GM19240 (cell line): ENCODE measurements at regions not wholly inside any gene's neighbourhood (a gene's known extent, or its start where the extent isn't known, plus 50 kb on each side); places are given as distances from the start of the nearest gene placed in this dataset.

Experiments used
- DNase-seq: peaks from one replicate; pipeline ENCODE4 v3.0.0; 2011; ENCODE audit warnings: low spot score; ENCODE audit not compliant: insufficient read length

DNA sequence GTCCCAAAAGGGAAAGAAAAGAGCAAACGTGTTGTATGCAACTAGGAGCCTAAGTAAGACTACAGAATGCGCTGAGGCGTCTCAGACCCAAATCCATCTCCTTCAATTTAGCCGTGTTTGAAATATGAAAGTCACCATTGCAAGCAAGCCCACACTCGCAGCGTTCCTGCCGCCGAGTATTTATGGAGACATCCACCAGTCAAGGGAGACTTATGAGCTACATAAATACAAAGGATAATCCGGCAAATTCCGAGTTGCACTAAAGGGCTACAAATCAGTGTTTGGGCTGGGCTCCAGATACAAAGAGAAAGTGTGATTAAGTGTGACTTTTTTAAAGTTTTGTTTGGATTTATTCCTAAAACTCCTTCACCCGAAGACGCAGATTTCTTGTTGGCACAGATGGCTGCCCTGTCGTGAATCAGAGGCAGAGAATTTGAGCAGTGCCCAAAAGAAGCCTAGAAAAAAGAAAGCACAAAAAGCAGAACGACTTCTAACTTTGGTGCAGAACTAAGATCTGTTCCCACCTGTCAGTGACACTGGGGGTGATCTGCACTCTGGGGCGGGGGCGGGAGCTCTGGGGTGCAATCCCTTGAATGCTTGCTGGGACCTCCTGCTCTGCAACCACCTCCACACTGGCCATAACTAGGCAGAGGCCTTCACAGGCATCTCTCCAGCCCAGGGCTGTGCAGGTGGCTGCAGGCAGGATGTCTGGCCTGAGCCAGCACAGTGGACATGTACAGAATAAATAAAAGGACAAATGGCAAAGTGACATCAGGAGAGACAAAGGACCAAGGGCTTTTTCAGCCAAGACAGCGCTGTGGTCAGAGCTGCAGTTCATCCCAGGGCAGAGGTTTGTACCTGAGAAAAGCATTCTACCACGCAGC, 489.7 kb downstream of the NPHP4 start:
- DNase-seq: no peak

DNA sequence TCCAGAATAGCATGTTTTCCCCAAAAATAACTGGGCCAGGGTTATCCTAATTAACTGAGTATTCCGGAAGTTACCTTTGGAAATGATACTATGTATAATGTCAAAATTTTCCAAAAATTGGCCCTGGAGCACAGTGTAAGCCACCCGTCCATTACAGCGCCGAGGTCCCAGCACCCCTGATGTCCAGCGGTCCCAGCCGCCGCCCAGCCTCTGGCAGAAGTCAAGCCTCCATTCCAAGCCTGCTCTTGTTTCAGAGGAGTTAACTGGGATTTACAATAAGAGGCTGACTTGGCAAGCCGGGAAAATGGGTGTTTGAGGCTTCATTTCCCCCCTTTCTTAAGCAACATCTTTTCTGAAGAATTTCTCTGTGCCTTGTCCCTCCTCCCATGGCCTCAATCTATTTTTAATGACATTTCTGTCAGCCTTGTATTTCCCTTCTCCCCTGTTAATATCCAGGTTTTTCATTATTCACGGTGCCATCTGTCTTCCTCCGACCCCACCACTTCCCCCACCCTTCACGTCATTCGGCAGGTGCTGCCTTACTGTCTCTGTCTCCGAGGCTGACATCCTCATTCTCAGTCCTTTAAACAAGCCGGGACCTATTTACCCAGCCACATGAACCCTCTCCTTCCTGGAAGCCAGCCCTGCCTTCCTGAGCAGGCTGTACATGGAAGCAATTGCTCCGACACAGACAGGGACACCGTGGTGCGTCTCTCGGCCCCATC, 490.9 kb downstream of the NPHP4 start:
- no peak for DNase-seq

DNA sequence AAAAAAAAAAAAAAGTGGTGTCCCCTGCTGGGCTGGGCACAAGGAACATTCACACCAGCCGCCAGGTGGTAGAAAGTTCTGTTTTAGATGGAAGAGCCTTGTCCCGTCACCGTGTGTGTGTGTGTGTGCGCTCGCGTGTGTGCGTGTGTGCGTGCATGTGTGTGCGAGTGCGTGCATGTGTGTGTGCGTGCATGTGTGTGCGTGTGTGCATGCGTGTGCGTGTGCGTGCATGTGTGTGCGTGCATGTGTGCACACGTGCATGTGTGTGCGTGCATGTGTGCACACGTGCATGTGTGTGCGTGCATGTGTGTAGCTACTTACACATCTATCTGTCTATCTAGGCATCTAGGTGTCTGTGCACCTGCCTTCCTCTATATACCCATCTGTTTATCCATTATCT, 491.7 kb downstream of the NPHP4 start:
- DNase-seq: no peak

DNA sequence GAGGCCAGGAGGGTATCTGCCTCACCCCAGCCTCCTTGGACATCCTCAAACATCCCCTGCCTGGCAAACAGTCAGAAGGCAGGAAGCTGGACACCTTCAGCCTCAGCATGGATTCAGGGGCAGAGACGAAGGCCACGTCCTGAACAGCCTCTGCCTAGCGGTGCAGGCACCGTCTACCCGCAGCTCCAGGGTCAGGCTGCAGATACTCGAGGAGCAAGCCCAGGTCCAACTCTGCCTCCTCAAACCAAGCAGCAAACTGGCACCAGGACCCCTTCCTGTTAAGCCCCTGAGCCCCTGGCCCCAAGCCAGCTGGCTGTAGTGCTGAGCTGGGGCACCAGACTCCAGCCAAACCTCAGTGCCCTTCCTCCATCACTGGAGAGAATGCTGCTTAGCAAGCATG, 494.7 kb downstream of the NPHP4 start:
- no peak for DNase-seq

DNA sequence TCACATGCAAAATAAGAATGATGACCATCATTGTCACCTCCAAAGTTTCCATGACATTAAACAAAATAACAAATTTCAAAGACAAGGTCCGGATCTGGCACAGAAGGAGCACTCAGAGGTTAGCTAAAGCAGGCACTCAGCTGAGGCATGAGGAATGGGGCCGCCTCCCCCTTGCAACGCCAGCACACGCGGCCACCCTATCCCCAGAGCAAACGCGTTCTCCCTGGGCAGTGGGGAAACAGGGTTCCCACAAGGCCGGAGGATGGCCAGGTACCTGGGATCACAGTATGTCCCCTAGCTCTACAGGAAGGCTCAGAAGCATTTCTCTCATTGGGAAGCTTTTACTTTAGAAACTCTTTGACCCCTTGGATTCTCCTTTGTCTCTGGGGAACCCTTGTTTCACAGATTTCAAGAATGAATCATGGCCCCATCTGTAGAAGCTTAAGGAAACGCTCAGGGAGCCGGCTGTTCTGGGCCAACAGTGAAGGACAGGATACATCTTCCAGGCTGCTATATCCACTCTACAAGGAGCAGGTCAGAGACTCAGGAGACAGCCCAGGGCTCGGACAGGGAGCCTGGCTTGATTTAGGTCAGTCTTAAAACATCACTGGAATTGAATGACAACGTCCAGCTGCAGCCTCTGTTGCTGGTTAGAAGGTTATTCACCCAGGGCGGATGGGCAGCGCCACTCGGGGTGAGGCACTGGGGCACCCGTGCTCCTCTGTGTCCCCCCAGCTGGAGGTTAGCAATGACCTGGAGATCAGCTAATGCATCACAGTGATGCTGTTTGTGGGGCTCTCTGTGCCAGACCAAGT, 496.4 kb downstream of the NPHP4 start:
- DNase-seq: no peak

DNA sequence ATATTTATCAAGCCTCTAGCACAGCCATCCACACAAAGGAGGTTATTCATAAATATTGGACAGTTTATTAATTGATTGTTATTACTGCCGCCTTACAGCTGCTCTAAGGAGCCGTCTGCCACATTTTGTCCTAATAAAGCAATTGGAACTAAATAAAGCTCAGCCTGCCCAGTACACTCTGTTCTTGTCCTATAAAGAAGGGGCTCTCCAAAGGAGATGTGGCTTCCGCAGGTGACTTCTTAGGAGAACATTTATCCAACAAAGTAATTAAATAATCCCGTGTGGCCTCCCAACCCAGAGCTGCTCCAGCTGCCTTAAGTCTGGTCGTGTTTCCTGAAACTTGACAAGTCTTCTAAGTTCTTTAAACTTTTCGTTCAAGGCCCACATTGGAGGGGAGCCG, 497.7 kb downstream of the NPHP4 start:
- DNase-seq: no peak

DNA sequence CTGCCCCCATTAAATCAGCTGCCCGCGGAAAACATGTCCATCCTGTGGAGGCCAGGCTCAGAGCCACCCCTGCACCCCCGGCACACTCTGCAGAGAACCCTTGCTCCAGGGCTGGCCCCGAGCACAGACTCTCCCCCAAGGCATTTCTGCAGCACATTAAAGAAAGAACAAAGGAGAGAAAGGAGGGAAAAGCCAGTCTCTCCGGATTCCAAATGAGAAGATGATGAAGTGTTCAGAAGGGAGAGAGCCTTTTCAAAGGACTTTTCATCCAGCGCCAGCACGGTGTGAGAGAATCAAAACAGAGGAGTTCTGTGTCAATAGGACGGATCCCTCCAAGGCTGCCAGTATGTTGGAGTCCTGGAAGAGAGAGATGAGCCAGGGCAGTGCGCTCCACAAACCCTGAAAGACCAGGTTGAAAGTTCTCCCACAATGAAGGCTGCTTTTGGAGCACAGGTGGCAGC, 498.3 kb downstream of the NPHP4 start:
- no peak for DNase-seq

DNA sequence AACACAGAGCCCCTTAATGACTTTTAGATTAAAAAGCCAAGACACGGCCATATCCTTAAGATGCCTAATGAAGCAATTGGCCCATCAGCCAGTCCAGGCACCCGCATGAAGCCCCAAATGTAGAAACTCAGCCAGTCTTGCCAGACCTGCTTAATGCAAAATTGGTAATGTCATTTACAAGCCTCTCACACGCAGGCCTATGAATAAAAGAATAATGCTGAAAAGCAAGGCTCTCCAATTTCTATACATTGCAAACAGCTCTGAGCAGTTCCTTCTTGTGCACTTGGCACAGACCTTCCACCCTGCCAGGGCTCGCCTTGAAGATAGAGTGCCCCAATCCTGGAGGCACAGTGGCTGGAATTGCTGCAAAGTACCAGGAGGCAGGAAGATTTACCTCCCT, 498.9 kb downstream of the NPHP4 start:
- DNase-seq: no peak

DNA sequence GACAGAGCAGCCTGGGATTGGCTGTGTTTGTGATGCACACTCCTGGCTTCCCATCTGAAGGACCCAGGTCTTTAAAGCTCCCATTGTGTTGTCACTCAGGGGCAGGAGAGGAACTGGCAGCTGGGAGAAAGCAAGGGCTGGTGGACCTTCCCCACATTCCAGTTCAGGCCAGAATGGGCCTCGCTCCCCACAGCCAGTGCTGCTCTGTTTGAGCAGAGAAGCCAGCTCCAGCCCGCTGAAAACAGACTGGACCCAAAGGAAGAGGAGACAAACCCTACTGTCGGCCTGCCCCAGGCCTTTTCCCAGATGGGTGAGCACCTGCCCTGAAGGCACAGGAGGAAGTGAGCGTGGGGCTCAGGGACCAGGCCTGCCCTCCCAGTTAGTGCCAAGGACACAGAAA, 499.4 kb downstream of the NPHP4 start:
- no peak for DNase-seq

DNA sequence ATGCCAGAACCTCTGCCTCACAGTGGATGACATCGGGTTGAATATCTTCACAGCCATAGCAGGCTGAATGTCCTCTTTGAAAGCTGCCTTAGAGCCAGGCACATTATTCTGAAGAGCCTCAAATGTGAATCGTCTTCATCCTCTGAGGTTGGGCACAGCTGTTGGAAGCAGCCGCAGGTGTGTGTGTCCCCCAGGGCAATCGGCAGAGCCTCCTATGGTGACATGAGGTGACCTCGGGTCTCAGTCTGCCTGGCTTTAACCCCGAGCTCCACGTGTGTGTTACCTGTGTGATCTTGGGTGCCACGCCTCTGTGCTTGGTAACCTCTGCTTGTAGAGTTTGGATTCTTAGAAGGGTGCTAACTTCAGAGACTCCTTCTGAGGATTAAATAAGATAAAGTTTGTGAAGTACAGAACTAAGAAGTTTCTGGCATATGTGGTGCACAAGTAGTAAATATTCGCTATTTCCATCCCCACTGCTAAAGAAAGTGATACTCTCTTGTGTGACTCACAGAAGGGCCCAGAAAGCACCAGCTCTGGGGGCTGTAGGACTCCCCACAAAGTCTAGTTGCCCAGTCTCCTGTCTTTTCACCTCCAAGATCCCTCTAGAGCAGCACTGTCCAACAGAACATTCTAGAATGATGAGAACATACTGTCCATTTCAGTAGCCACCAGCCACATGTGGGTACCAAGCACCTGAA, 500.9 kb downstream of the NPHP4 start:
- no peak for DNase-seq

DNA sequence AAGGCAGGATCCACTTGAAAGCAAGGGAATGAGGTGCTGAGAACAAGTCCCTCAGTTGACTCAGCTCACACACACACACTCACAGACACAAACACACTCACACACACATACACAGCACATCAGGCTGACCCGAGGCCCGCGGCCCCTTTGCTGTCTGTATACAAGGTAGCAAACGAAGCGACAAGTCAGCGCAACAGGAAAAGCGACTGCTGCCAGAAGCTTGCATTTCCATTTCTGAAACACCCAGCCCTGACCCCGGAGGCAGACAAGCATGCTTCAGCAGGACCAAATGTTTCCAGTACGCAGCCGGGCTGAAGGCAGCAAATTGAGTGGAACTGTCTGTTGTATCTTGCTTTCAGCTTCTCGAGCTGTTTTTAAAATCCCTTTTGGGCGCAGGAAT, 501.6 kb downstream of the NPHP4 start:
- DNase-seq: no peak

DNA sequence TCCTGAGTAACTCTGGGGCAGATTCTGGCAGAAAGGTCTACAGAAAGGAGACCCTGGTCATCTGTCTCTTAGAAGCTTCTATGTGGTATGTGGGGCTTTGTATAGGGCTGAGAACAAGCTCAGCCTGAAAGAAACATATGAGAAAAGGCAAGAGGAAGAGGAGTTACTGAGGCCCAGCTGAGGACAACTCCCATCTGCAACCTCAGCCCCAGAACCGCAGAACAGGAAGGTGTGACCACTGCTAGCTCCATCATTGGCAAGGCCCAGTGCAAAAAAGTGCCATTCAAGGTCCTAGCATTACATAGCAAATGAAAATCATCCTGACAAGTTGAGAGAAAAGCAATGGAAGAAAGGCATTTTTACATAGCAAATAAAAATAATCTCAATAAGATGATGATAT, 503.8 kb downstream of the NPHP4 start:
- no peak for DNase-seq

DNA sequence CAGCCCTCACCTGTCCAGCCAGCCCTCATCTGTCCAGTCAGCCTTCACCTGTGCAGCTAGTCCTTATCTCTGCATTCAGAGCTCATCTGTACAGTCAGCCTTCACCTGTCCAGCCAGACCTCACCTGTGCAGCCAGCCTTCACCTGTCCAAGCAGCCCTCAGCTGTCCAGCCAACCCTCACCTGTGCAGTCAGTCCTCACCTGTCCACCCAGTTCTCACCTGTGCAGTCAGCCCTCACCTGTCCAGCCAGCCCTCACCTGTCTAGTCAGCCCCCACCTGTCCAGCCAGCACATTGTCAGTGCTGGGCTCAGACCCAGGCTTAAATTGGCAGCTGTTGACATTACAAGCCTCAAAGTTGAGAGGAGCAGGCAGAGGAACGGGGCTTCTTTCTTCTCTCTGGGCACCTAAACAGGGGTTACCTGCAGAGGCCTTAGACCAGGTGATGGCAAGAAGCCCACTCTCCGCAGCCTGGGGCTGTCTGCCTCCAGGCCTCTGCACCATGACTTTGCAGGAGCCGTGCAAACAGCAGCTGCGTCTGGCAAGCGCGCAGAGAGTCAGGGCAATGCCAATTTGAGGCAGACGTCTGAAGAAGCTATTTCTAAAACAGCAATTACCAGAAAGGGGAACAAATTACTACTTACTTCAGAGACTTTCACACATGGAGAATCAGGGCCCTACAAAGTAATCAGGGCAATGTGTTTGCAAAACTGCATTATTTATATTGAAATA, 506.1 kb downstream of the NPHP4 start:
- no peak for DNase-seq

DNA sequence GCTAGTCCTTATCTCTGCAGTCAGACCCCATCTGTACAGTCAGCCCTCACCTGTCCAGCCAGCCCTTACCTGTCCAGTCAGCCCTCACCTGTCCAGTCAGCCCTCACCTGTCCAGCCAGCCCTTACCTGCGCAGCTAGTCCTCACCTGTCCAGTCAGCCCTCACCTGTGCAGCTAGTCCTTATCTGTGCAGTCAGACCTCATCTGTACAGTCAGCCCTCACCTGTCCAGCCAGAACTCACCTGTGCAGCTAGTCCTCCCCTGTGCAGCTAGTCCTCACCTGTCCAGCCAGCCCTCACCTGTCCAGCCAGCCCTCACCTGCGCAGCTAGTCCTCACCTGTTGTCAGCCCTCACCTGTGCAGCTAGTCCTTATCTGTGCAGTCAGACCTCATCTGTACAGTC, 506.8 kb downstream of the NPHP4 start:
- DNase-seq: no peak

DNA sequence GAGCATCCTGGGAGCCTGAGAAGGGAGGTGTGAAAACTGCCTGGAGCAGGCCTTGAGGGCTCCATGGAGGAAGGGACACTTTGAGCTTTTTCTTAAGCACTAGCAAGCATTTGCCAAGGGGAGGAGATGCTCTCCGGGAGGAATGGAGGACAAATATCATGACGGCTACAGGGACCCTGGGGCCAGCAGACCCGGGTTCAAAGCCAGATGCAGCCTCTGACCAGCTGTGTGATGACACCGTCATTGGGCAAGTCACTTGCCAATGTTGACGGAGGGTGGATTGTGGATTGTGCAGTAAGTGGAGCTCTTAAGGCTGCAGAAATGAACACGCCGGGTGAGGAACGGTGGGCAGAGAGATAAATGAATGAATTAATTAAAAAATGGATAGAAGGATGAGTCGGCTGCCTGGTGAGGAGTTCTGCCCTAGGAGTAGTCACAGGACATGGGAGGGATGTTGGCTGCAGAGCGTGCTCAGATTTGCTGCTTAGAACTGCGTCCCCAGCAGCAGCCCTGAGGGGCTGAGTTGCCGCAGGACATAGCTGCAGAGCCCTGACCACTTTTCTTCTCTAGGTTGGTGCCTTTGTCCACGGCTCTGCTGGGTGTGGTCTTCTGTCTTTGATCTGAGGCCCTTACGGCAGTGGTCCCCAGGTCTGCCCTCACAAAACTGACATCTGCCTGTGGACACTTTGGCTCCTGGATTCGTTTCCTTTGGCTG, 507.6 kb downstream of the NPHP4 start:
- DNase-seq: no peak

DNA sequence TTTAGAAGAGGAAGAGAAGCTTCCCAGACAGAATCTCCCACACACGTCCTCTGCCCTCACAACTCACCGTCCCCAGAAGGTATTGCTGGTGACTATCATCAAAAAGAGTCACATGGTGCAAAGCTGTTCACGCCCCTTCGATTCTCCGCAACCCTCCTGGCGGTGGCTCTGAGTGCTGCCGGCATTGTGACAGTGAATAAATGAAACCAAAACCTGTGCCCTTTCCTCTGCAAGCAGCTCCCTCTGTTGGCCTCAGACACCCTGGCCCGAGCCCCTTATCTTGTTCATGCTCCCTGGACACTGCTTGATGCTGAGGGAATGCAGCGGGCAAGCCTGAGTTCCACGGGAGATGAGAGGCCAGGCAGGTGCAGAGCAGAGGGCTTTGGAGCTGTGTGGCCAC, 510.3 kb downstream of the NPHP4 start:
- no peak for DNase-seq

DNA sequence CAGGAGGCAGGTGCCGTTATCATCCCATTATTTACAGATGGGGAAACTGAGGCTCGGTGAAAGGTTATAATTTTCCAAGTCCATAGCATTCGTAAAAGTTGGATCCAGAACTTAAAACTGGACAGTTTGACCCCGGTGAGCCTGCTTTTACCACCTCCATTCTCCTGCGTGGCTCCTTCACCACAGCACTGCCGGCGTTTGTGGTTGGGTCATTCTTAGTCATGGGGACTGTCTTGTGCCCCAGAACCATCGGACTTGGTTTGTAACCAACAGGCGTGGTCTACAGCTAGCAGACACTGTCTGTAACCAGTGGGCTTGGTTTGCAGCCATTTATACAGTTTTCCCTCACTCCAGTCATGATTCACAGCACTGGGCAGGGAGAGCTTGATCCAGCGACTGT, 511.3 kb downstream of the NPHP4 start:
- no peak for DNase-seq

DNA sequence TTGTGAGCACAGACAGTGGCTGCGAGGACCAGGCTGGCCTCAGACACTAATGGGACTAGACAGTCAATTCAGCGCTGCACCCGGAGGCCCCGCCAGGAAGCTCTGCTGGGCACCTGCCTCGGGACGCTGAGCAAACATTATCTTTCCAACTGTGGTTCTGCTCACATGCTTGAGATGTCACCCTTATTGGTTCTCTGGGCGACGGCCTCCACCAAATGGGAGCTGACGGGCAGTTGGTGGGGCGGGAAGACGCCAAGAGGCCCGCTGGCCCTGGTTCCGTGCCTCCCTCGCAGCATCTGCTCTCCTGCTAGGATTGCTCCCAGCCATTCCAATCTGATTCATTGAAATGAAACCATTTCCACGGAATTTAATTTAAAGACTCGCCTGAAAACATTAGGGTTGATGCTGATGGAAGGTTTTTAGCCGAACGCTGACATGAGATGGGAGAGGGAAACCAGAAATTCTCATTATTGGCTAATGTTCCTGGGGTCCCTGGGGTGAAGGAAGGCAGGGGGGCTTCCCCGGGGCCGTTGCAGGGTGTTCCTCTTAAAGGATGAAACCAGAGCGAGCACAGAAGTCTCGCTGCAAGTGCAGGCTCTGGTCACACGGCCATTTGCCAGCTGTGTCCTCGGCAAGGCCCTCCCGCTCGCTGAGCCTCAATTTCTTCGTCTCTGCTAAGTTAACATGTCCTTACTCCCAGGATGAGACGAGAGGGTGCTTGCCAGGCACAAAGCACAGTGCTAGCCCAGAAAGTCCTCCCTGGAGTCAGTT, 512.2 kb downstream of the NPHP4 start:
- no peak for DNase-seq

DNA sequence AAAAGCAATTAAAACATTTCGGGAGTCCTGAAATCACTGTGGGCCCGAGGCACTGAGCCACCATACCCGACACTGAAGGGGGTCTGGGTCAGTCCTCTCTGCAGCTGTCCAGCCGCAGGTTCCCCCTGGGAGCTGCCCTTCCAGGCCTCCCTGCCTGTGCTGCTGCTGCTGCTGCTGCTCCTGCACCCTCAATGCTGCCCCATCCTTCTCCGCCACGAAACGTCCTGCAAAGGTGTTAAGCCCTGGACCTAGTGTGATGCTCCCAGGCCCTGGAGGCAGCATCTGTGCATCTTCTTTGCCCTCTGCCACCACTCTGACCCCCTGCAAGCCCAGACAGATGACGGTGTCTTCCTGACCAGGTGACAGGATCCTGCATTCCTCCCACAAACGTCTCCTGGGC, 513.3 kb downstream of the NPHP4 start:
- DNase-seq: no peak
